OCI-LY1 (cell line): ENCODE measurements at regions not wholly inside any gene's neighbourhood (a gene's known extent, or its start where the extent isn't known, plus 50 kb on each side); places are given as distances from the start of the nearest gene placed in this dataset.

Source experiments
- EZH2 ChIP-seq: fragments of 200-600 bp; sonication (generic), shearing (Covaris generic); IDR thresholded peaks from 2 replicates; pipeline ENCODE4 v1.8.0; 2017; ENCODE audit warnings: borderline replicate concordance, mixed run types, mild to moderate bottlenecking, antibody characterized with exemption, low read length, moderate library complexity, mixed read lengths
- TF ChIP-seq, protein P1 (sequence below): fragments of 200-600 bp; sonication (generic), shearing (Covaris generic); IDR thresholded peaks from 2 replicates; pipeline ENCODE4 v1.5.1; 2017; ENCODE audit warnings: mild to moderate bottlenecking, antibody characterized with exemption, low read length, moderate library complexity, mixed read lengths

- TF ChIP-seq, protein P1, sequence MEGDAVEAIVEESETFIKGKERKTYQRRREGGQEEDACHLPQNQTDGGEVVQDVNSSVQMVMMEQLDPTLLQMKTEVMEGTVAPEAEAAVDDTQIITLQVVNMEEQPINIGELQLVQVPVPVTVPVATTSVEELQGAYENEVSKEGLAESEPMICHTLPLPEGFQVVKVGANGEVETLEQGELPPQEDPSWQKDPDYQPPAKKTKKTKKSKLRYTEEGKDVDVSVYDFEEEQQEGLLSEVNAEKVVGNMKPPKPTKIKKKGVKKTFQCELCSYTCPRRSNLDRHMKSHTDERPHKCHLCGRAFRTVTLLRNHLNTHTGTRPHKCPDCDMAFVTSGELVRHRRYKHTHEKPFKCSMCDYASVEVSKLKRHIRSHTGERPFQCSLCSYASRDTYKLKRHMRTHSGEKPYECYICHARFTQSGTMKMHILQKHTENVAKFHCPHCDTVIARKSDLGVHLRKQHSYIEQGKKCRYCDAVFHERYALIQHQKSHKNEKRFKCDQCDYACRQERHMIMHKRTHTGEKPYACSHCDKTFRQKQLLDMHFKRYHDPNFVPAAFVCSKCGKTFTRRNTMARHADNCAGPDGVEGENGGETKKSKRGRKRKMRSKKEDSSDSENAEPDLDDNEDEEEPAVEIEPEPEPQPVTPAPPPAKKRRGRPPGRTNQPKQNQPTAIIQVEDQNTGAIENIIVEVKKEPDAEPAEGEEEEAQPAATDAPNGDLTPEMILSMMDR = no peak
- TF ChIP-seq EZH2 = no peak
These were observed 121.4 kb upstream of the SLC14A2 start for GRCh38 chr18:45493830-45494229.
